Tibial nerve (tissue), 3 donors: ENCODE measurements at regions not wholly inside any gene's neighbourhood (a gene's known extent, or its start where the extent isn't known, plus 50 kb on each side); places are given as distances from the start of the nearest gene placed in this dataset.

ENCODE experiments used
- CTCF ChIP-seq, 5 experiments: fragments of 200-600 bp in 3 of 5; fragments of 450-650 bp in 2 of 5; sonication (generic) in 3 of 5; IDR thresholded peaks; one replicate each; pipeline ENCODE4 v1.5.1; 2016 to 2019; ENCODE audit warnings: antibody characterized with exemption in 5 of 5, mild to moderate bottlenecking in 3 of 5, moderate library complexity in 2 of 5
- POLR2A ChIP-seq, 2 donors: fragments of 450-650 bp; IDR thresholded peaks; one replicate each; pipeline ENCODE4 v1.6.1; 2017; ENCODE audit warnings: antibody characterized with exemption in 2 of 2, mild to moderate bottlenecking in 2 of 2, moderate library complexity in 2 of 2

GRCh38 chr2:144711084-144711483 is 191.2 kb upstream of the ZEB2 start:
- TF ChIP-seq CTCF (IDR thresholded peaks at IDR 0.05) (no peak), POLR2A (IDR thresholded peaks at IDR 0.05) (no peak)
